ENCODE measurements at regions not wholly inside any gene's neighbourhood (a gene's known extent, or its start where the extent isn't known, plus 50 kb on each side); places are given as distances from the start of the nearest gene placed in this dataset.

DNA sequence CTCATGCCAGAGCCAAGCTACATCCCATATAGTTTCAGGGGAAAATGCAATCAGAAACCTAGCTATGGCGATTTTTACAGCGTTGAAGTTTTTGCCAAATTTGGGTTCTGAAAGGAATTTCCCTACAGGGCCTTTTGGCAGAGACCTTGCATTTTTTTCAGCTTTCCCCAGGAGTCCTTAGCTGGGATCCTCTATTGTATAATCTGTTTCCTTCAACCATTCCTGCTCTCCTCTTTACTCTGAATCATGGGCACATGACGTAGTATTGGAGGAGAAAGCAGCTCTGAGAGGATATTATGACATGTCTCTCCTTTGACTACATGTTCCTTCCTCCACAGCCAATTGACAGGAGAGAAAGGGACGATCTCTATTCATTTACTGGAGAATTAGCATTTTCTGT is 118.5 kb upstream of the ERCC6L2 start:
- TF ChIP-seq GATA3 (IDR thresholded peaks at IDR 0.05; ENCODE audit: low read depth, low read length) (no peak), GATA2 (IDR thresholded peaks at IDR 0.05; ENCODE audit: low read depth, low read length) (no peak)

GRCh38 chr9:95756101-95756500 is 119.4 kb upstream of the ERCC6L2 start:
- no peak for TF ChIP-seq GATA2 (IDR thresholded peaks at IDR 0.05; ENCODE audit: low read depth, low read length)
- TF ChIP-seq GATA3 (IDR thresholded peaks at IDR 0.05; ENCODE audit: low read depth, low read length) = no peak

- TF ChIP-seq GATA3 (IDR thresholded peaks at IDR 0.05; ENCODE audit: low read depth, low read length) = no peak
- TF ChIP-seq GATA2 (IDR thresholded peaks at IDR 0.05; ENCODE audit: low read depth, low read length) = no peak
These were observed 120.1 kb upstream of the ERCC6L2 start for GRCh38 chr9:95755421-95755730.

DNA sequence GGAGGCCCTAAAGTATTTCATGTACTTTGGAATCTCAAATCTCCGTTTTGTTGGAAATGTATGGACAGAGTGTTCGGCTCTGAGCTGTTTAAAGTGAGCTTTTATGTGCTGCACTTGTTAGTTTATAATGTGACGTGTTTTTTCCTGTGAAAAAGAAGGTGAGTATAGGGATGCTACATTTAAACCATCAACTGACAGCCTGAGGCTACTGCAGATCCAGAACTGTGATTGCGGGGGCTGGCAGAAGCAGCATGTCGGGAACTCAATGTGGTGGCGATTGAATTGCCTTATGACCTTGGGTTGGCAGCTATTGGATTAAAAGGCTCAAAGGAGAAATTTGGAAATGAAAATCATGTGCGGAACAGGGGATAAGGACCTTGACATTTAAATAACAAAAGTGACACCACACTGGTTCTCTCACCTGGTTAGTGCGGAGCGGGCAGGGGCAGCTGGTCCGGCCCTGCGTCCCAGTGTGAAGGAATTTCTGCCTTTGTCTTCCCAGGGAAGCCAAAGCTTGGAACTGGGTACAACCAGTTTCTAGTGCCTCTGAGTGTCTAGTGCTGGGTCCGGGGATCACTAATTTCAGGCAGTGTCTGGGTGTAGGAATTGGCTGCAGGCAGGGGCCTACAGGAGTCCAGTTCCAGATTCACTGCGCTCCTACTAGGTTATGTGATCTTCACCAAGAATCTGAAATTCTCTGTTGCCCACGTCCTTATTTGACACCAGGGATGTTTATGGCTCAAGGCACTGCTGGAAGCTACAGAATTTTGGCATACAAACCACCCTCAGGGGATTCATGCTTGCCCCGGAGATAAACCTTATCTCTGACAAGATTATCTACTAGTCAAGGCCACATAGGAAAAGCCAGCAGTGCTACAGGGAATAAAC is 120.7 kb upstream of the ERCC6L2 start:
- TF ChIP-seq GATA2 (IDR thresholded peaks at IDR 0.05; ENCODE audit: low read depth, low read length) = peak; percentile 81
- peak; percentile 63; the same call in 1 of the 2 replicates for TF ChIP-seq GATA3 (IDR thresholded peaks at IDR 0.05; ENCODE audit: low read depth, low read length)

DNA sequence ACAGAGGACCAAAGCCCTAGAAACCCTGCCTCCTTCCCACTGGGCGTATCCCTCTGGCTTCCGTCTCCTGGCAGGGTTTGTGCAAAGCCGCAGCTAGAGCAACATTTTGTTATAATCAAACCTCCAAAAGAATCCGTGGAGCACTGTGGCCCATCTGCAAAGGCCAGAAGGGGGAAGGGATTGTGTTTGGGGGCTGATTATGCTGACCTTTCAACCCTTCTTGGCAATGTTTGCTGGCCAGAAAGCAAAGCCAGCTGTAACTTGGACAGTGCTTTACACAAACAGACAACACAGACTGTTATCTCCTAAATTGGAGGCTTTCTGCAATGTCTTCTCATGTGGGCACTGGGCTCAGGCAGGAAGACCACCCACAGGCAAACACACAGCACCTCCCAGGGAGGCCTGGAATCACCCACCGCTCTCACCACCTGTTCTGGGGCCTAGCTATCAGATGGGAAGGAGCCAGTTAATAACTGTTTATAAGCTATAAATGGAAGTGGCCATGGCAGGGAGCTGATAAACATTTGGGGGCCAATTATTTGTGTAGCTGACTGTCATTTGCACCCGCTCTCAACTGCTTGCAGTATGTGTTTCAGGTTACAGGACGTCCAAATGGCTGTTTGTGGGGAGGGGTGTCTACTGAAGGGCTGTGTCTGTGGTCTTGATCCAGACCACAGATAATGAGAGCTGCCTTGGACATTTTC is 121.6 kb upstream of the ERCC6L2 start:
- TF ChIP-seq GATA3 (IDR thresholded peaks at IDR 0.05; ENCODE audit: low read depth, low read length) (no peak), GATA2 (IDR thresholded peaks at IDR 0.05; ENCODE audit: low read depth, low read length) (peak; percentile 78)

- TF ChIP-seq GATA2 (IDR thresholded peaks at IDR 0.05; ENCODE audit: low read depth, low read length) (no peak), GATA3 (IDR thresholded peaks at IDR 0.05; ENCODE audit: low read depth, low read length) (no peak)
These were observed 123.3 kb upstream of the ERCC6L2 start for GRCh38 chr9:95752129-95752731.

DNA sequence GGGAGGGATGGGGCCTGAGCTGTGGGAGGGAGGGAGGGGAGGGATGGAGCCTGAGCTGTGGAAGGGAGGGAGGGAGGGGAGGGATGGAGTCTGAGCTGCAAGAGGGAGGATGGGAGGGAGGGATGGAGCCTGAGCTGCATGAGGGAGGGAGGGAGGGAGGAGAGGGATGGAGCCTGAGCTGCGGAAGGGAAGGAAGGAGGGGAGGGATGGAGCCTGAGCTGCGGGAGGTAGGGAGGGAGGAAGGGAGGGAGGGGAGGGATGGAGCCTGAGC is 124.0 kb upstream of the ERCC6L2 start:
- TF ChIP-seq GATA2 (IDR thresholded peaks at IDR 0.05; ENCODE audit: low read depth, low read length) = no peak
- no peak for TF ChIP-seq GATA3 (IDR thresholded peaks at IDR 0.05; ENCODE audit: low read depth, low read length)

- TF ChIP-seq GATA2 (IDR thresholded peaks at IDR 0.05; ENCODE audit: low read depth, low read length) (no peak), GATA3 (IDR thresholded peaks at IDR 0.05; ENCODE audit: low read depth, low read length) (no peak)
These were observed 124.6 kb upstream of the ERCC6L2 start for GRCh38 chr9:95750725-95751519.

DNA sequence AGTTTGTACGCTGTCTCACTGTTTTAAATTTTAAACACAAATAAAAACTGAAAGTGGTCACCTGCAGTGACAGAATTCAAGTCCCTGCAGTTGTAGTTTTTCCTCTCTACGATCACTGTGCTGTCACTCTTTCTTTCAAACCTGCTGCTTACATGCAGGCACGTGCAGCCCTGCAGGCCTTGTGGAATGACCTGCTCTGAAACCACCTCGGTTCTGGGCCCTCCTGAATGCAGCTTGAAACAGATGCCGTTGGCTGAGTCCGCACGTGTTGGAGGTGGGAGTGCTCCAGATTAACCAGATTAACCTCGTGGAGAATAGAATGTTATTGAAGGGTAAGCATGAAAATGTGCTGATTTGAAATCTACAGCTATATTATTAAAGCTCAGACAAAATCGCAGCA is 126.0 kb upstream of the ERCC6L2 start:
- no peak for TF ChIP-seq GATA3 (IDR thresholded peaks at IDR 0.05; ENCODE audit: low read depth, low read length)
- TF ChIP-seq GATA2 (IDR thresholded peaks at IDR 0.05; ENCODE audit: low read depth, low read length) = no peak

DNA sequence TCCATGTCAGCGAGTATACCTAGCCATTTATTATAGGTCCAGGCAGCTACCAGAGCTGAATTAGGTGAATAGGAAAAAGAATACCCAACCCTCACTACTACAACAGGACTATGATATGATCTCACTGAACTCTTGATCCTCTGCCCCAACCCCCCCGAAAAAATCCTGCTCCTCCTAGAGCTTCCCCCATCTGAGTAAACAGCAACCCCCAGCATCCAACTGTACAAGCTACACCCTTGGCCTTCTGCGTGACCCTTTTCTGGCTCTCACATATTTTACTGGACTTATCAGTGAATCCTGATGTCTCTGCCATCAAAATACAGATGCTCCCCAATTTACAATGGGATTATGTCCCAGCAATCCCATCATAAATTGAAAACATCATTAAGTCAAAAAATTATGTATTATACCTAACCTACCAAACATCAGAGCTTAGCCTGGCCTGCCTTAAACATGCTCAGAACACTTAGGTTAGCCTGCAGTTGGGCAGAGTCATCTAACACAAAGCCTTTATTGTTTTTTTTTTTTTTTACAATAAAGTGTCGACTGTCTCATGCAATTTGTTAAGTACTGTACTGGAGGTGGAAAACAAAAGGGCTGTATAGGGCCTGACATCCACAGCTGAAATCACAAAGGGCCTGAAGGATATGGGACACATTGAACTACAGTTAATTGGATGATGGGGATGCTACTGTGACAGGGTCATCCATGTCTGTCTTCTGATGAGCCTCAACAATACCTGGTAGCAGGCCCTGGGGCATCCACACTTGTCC is 128.9 kb upstream of the ERCC6L2 start:
- TF ChIP-seq GATA2 (IDR thresholded peaks at IDR 0.05; ENCODE audit: low read depth, low read length) (no peak), GATA3 (IDR thresholded peaks at IDR 0.05; ENCODE audit: low read depth, low read length) (no peak)

DNA sequence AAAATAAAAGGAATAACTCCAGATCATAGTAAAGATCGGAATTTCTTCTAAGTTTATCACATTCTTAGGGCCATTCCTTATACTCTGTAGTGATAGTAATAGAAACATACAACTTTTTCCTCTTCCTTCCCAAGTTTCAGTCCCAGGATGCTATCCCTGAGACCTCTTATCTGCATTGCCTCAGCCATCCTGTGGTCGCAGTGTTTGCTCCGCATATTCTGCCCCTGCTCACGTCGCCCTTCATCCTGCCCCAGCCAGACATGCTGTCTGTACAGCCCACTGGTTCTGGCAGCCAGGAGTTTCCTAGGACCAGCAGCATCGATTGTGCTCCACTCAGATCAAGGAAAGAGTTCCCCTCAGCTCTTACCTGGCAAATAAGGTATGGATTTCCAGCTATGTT is 132.7 kb upstream of the ERCC6L2 start:
- TF ChIP-seq GATA3 (IDR thresholded peaks at IDR 0.05; ENCODE audit: low read depth, low read length) = no peak
- no peak for TF ChIP-seq GATA2 (IDR thresholded peaks at IDR 0.05; ENCODE audit: low read depth, low read length)

DNA sequence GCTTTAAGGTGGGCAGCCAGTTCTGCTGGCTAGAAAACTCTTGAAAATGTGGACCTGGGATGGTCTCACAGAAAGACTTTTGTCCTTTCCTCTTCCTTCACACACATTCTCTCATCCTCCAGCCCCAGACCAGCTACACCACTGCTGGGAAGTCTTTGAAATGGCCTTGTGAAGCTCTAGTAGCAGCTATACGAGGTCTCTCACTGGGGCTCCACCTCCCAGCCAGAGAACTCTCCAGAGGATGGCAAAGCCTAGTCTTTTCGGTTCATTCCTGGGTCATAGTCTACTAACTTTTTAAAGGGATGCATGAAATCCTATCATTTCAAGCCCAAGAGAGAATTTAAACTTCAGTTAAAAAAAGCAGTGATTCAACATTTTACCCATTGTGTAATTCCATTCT is 133.9 kb upstream of the ERCC6L2 start:
- TF ChIP-seq GATA3 (IDR thresholded peaks at IDR 0.05; ENCODE audit: low read depth, low read length) (no peak), GATA2 (IDR thresholded peaks at IDR 0.05; ENCODE audit: low read depth, low read length) (no peak)

GRCh38 chr9:95740217-95741004 is 135.1 kb upstream of the ERCC6L2 start:
- no peak for TF ChIP-seq GATA3 (IDR thresholded peaks at IDR 0.05; ENCODE audit: low read depth, low read length)
- TF ChIP-seq GATA2 (IDR thresholded peaks at IDR 0.05; ENCODE audit: low read depth, low read length) = no peak

All from SH-SY5Y (cell line).